Uterus (tissue), 2 donors: ENCODE measurements at regions not wholly inside any gene's neighbourhood (a gene's known extent, or its start where the extent isn't known, plus 50 kb on each side); places are given as distances from the start of the nearest gene placed in this dataset.

Experiments
- CTCF ChIP-seq, 4 experiments: fragments of 200-600 bp in 2 of 4; fragments of 450-650 bp in 2 of 4; sonication (generic) in 2 of 4; IDR thresholded peaks; one replicate each; pipeline ENCODE4 v1.5.1; 2016 to 2019; ENCODE audit warnings: antibody characterized with exemption in 4 of 4, mild to moderate bottlenecking in 2 of 4, moderate library complexity in 1 of 4
- POLR2A ChIP-seq, 2 donors: fragments of 450-650 bp; IDR thresholded peaks; one replicate each; pipeline ENCODE4 v1.6.1; 2016; ENCODE audit warnings: antibody characterized with exemption in 2 of 2, mild to moderate bottlenecking in 1 of 2, moderate library complexity in 1 of 2

DNA sequence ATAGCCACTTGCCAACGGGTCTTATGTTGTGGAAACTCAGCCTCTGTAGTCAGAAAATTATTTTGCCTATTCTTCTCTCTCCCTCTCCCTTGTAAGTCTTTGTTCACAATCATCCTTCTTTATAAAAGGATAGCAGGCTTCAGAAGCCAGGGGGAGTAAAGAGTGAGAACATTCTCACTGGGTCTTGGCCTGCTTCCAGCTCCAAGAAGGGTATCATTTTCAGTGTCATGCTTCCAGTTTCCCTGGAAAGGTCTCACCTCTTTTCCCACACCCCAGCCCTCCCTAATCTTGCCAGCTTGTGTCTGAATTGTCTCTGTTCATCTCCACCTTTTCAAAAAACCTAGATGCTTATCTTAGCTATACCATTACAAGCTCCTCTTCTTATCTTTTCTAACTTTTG is 346.2 kb upstream of the LRRC7 start:
- TF ChIP-seq CTCF (IDR thresholded peaks at IDR 0.05) (no peak), POLR2A (IDR thresholded peaks at IDR 0.05) (no peak)
